GM23338 (cell line): ENCODE measurements at regions not wholly inside any gene's neighbourhood (a gene's known extent, or its start where the extent isn't known, plus 50 kb on each side); places are given as distances from the start of the nearest gene placed in this dataset.

ENCODE experiments used
- ATAC-seq: fragments of 200-7000 bp; cut with Tn5 transposase; 3 replicates; pipeline ENCODE4 v1.9.1; 2020
- DNase-seq: peaks from one replicate; pipeline ENCODE4 v3.0.0-alpha.2; 2015; ENCODE audit warnings: low spot score
- H2AFZ ChIP-seq: fragments of 200-600 bp; sonication (generic); 2 replicates; pipeline ENCODE4 v1.8.0; 2016; ENCODE audit warnings: antibody characterized with exemption, mild to moderate bottlenecking, moderate library complexity
- H3F3A ChIP-seq: fragments of 200-600 bp; sonication (generic); replicated peaks from 2 replicates; pipeline ENCODE4 v1.8.0; 2017; ENCODE audit warnings: antibody characterized with exemption, mixed run types, low read depth
- H3K27ac ChIP-seq: fragments of 200-600 bp; sonication (generic); 2 replicates; pipeline ENCODE4 v1.6.1; 2016; ENCODE audit warnings: low read depth
- H3K27me3 ChIP-seq: fragments of 200-600 bp; sonication (generic); 2 replicates; pipeline ENCODE4 v1.8.0; 2016; ENCODE audit warnings: mild to moderate bottlenecking, mixed run types, moderate library complexity; ENCODE audit not compliant: insufficient read depth
- H3K36me3 ChIP-seq: fragments of 200-600 bp; sonication (generic); 2 replicates; pipeline ENCODE4 v1.8.0; 2016; ENCODE audit warnings: mild to moderate bottlenecking; ENCODE audit not compliant: insufficient read depth
- H3K4me1 ChIP-seq: fragments of 200-600 bp; sonication (generic); 2 replicates; pipeline ENCODE4 v1.8.0; 2016; ENCODE audit warnings: mild to moderate bottlenecking, moderate library complexity; ENCODE audit not compliant: insufficient read depth
- H3K4me2 ChIP-seq: fragments of 200-600 bp; sonication (generic); 2 replicates; pipeline ENCODE4 v1.7.1; 2017; ENCODE audit warnings: mixed run types
- H3K4me3 ChIP-seq: fragments of 200-600 bp; sonication (generic); 2 replicates; pipeline ENCODE4 v1.6.1; 2016; ENCODE audit warnings: mixed run types
- H3K79me2 ChIP-seq: fragments of 200-600 bp; sonication (generic); replicated peaks from 2 replicates; pipeline ENCODE4 v1.8.0; 2017; ENCODE audit warnings: mild to moderate bottlenecking; ENCODE audit not compliant: insufficient read depth
- H3K9me2 ChIP-seq: fragments of 200-600 bp; sonication (generic); 2 replicates; pipeline ENCODE4 v1.8.0; 2017; ENCODE audit not compliant: insufficient read depth
- H4K20me1 ChIP-seq: fragments of 200-600 bp; sonication (generic); replicated peaks from 2 replicates; pipeline ENCODE4 v1.8.0; 2017; ENCODE audit warnings: mild to moderate bottlenecking; ENCODE audit not compliant: insufficient read depth
- H3K27ac Mint-ChIP-seq: 2 replicates; pipeline ENCODE4 v1.8.0; 2020; ENCODE audit warnings: inconsistent platforms, mild to moderate bottlenecking, moderate library complexity, mixed read lengths
- H3K27me3 Mint-ChIP-seq: 3 replicates; pipeline ENCODE4 v1.8.0; 2022; ENCODE audit warnings: low read depth, mild to moderate bottlenecking, moderate library complexity, mixed read lengths, inconsistent platforms; ENCODE audit not compliant: insufficient read depth, poor library complexity
- H3K36me3 Mint-ChIP-seq: 3 replicates; pipeline ENCODE4 v1.8.0; 2021; ENCODE audit warnings: low read depth, mild to moderate bottlenecking, inconsistent platforms, moderate library complexity, mixed read lengths
- H3K4me1 Mint-ChIP-seq: 3 replicates; pipeline ENCODE4 v1.8.0; 2020; ENCODE audit warnings: mild to moderate bottlenecking, inconsistent platforms, mixed read lengths
- H3K4me3 Mint-ChIP-seq: 3 replicates; pipeline ENCODE4 v1.8.0; 2021; ENCODE audit warnings: moderate library complexity, mild to moderate bottlenecking, inconsistent platforms, mixed read lengths
- H3K9me3 Mint-ChIP-seq: 3 replicates; pipeline ENCODE4 v1.8.0; 2020; ENCODE audit warnings: moderate library complexity, mild to moderate bottlenecking, inconsistent platforms, mixed read lengths
- JUNB ChIP-seq: IDR thresholded peaks from one replicate; pipeline ENCODE4 v1.6.1; 2016; ENCODE audit warnings: antibody characterized with exemption; ENCODE audit not compliant: unreplicated experiment
- REST ChIP-seq: IDR thresholded peaks from one replicate; pipeline ENCODE4 v1.6.1; 2018; ENCODE audit warnings: antibody characterized with exemption; ENCODE audit not compliant: unreplicated experiment
- ZNF331 ChIP-seq: fragments of 250-450 bp; sonication (Bioruptor Pico); IDR thresholded peaks from 2 replicates; pipeline ENCODE4 v1.5.0; 2020; ENCODE audit warnings: low read depth, mild to moderate bottlenecking, moderate library complexity
- TF ChIP-seq, protein P1 (sequence below): fragments of 250-450 bp; sonication (Bioruptor Pico); IDR thresholded peaks from 2 replicates; pipeline ENCODE4 v1.5.0; 2020; ENCODE audit warnings: mild to moderate bottlenecking, moderate library complexity
- TF ChIP-seq, protein P2 (sequence below), 2 experiments: fragments of 200-600 bp in 1 of 2; sonication (generic) in 1 of 2; conservative IDR thresholded peaks; 2 replicates each; pipeline versions ENCODE4 v1.5.1 to v1.6.1; 2016 to 2017; ENCODE audit warnings: antibody characterized with exemption in 2 of 2, low read depth in 2 of 2, mild to moderate bottlenecking in 2 of 2, moderate library complexity in 1 of 2

DNA sequence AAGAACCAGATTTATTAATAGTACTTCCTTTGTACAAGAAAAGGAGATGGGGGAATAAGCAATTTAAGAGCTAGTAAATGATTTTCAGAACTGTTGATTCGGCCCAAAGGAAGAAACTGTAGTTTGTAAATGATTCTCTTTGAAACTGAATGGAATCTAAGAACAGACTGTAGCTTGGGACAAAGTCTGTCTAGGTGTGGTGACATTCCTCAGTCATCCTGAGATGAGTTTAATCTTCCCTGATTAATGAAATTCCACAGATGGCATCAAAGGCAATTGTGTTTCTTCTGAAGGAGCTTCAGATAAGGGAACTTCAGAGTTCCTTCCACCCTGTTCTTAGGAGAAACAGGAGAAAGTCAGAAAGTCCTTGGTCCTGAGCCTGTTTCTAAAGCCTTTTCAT is 2095.9 kb downstream of the LRRC4C start (continued):
- TF ChIP-seq, protein P1, sequence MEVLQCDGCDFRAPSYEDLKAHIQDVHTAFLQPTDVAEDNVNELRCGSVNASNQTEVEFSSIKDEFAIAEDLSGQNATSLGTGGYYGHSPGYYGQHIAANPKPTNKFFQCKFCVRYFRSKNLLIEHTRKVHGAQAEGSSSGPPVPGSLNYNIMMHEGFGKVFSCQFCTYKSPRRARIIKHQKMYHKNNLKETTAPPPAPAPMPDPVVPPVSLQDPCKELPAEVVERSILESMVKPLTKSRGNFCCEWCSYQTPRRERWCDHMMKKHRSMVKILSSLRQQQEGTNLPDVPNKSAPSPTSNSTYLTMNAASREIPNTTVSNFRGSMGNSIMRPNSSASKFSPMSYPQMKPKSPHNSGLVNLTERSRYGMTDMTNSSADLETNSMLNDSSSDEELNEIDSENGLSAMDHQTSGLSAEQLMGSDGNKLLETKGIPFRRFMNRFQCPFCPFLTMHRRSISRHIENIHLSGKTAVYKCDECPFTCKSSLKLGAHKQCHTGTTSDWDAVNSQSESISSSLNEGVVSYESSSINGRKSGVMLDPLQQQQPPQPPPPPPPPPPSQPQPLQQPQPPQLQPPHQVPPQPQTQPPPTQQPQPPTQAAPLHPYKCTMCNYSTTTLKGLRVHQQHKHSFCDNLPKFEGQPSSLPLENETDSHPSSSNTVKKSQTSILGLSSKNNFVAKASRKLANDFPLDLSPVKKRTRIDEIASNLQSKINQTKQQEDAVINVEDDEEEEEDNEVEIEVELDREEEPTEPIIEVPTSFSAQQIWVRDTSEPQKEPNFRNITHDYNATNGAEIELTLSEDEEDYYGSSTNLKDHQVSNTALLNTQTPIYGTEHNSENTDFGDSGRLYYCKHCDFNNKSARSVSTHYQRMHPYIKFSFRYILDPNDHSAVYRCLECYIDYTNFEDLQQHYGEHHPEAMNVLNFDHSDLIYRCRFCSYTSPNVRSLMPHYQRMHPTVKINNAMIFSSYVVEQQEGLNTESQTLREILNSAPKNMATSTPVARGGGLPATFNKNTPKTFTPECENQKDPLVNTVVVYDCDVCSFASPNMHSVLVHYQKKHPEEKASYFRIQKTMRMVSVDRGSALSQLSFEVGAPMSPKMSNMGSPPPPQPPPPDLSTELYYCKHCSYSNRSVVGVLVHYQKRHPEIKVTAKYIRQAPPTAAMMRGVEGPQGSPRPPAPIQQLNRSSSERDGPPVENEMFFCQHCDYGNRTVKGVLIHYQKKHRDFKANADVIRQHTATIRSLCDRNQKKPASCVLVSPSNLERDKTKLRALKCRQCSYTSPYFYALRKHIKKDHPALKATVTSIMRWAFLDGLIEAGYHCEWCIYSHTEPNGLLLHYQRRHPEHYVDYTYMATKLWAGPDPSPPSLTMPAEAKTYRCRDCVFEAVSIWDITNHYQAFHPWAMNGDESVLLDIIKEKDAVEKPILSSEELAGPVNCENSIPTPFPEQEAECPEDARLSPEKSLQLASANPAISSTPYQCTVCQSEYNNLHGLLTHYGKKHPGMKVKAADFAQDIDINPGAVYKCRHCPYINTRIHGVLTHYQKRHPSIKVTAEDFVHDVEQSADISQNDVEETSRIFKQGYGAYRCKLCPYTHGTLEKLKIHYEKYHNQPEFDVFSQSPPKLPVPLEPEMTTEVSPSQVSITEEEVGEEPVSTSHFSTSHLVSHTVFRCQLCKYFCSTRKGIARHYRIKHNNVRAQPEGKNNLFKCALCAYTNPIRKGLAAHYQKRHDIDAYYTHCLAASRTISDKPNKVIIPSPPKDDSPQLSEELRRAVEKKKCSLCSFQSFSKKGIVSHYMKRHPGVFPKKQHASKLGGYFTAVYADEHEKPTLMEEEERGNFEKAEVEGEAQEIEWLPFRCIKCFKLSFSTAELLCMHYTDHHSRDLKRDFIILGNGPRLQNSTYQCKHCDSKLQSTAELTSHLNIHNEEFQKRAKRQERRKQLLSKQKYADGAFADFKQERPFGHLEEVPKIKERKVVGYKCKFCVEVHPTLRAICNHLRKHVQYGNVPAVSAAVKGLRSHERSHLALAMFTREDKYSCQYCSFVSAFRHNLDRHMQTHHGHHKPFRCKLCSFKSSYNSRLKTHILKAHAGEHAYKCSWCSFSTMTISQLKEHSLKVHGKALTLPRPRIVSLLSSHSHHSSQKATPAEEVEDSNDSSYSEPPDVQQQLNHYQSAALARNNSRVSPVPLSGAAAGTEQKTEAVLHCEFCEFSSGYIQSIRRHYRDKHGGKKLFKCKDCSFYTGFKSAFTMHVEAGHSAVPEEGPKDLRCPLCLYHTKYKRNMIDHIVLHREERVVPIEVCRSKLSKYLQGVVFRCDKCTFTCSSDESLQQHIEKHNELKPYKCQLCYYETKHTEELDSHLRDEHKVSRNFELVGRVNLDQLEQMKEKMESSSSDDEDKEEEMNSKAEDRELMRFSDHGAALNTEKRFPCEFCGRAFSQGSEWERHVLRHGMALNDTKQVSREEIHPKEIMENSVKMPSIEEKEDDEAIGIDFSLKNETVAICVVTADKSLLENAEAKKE: no peak
- no peak for TF ChIP-seq ZNF331 (CRISPR knock-in tag)
- no peak for TF ChIP-seq JUNB

GRCh38 chr11:39361557-39361956 is 2097.9 kb downstream of the LRRC4C start:
- Histone ChIP-seq H3K36me3 (no peaks in the 10 kb centered on the region), H3F3A (no peaks in the 10 kb centered on the region), H4K20me1 (no peaks in the 10 kb centered on the region), H3K27me3 (no peaks in the 10 kb centered on the region), H3K9me2 (no peaks in the 10 kb centered on the region; the same call in 1 of the 2 replicates), H2AFZ (no peak overlapping the region), H3K4me3 (no peak overlapping the region), H3K27ac (no peak overlapping the region), H3K4me2 (no peak overlapping the region), H3K79me2 (no peaks in the 10 kb centered on the region), H3K4me1 (no peaks in the 10 kb centered on the region)
- Mint-ChIP-seq H3K4me1 (no peaks in the 10 kb centered on the region), H3K27me3 (no peaks in the 10 kb centered on the region), H3K9me3 (no peaks in the 10 kb centered on the region), H3K27ac (no peak overlapping the region), H3K4me3 (no peak overlapping the region), H3K36me3 (no peaks in the 10 kb centered on the region)
- ATAC-seq (no peak), DNase-seq (no peak)
- no peak for TF ChIP-seq ZNF331 (CRISPR knock-in tag)
- TF ChIP-seq, protein P2, sequence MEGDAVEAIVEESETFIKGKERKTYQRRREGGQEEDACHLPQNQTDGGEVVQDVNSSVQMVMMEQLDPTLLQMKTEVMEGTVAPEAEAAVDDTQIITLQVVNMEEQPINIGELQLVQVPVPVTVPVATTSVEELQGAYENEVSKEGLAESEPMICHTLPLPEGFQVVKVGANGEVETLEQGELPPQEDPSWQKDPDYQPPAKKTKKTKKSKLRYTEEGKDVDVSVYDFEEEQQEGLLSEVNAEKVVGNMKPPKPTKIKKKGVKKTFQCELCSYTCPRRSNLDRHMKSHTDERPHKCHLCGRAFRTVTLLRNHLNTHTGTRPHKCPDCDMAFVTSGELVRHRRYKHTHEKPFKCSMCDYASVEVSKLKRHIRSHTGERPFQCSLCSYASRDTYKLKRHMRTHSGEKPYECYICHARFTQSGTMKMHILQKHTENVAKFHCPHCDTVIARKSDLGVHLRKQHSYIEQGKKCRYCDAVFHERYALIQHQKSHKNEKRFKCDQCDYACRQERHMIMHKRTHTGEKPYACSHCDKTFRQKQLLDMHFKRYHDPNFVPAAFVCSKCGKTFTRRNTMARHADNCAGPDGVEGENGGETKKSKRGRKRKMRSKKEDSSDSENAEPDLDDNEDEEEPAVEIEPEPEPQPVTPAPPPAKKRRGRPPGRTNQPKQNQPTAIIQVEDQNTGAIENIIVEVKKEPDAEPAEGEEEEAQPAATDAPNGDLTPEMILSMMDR (conservative IDR thresholded peaks at IDR 0.05; ENCODE audit: low read depth in 2 of 2): peak; percentile 22 to 26; a peak in 1 of 4 replicates
- no peak for TF ChIP-seq REST
